Fibroblast of lung (primary cell): ENCODE measurements at regions not wholly inside any gene's neighbourhood (a gene's known extent, or its start where the extent isn't known, plus 50 kb on each side); places are given as distances from the start of the nearest gene placed in this dataset.

Experiments used
- CTCF ChIP-seq, 2 donors: IDR thresholded peaks in 1 of 2; conservative IDR thresholded peaks in 1 of 2; 1 replicate in 1 of 2; 2 replicates in 1 of 2; pipeline ENCODE4 v1.5.1; 2011 to 2012; ENCODE audit warnings: low read length in 2 of 2, control low read depth in 1 of 2, inconsistent platforms in 1 of 2, low read depth in 1 of 2, mild to moderate bottlenecking in 1 of 2
- EZH2 ChIP-seq: IDR thresholded peaks from 2 replicates; pipeline ENCODE4 v1.5.1; 2012; ENCODE audit warnings: low read length, control low read depth, mild to moderate bottlenecking; ENCODE audit errors: missing control alignments

DNA sequence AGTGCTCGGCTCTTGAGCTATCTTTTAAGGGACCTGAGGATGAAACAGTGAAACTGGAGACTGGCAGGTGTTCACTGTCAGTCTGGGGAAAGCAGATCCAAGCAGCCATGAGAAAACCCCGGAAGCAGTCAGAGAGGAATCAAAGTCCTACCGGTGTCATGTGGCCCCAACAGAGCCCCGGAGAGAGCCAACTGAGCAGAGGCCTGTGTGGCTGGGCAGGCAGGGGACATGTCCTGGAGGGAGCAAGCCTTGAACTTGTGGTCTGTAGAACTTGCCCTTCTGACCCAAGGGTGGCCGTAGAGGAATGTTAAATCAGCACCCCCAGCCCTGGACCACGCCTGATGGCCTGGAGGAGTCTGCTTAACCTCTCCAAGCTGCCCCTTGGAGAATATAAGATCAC is 113.7 kb upstream of the ZNF507 start:
- TF ChIP-seq CTCF (conservative IDR thresholded peaks at IDR 0.05 in 1 of 2, IDR thresholded peaks at IDR 0.05 in 1 of 2; ENCODE audit: low read depth in 1 of 2, low read length in 2 of 2) (no peak), EZH2 (no peak)
